ENCODE measurements at regions not wholly inside any gene's neighbourhood (a gene's known extent, or its start where the extent isn't known, plus 50 kb on each side); places are given as distances from the start of the nearest gene placed in this dataset.
"Not testable (repeated sequence)": the region's sequence is repeated elsewhere in the genome, so short reads cannot be mapped to it uniquely, and the experiment has no call there.

- H3K4me3 ChIP-seq (ENCODE audit: low read depth, low read length), result no peak overlapping the region
- TF ChIP-seq CTCF (IDR thresholded peaks at IDR 0.05; ENCODE audit: insufficient read depth, low read length), result no peak
- no peak for DNase-seq (ENCODE audit: low read depth)
Measured at GRCh38 chr6:170140129-170140528, 150.7 kb downstream of the DLL1 start.

GRCh38 chr6:170139531-170139930 is 151.3 kb downstream of the DLL1 start:
- no peak for DNase-seq (ENCODE audit: low read depth)
- no peak overlapping the region for H3K4me3 ChIP-seq (ENCODE audit: low read depth, low read length)
- TF ChIP-seq CTCF (IDR thresholded peaks at IDR 0.05; ENCODE audit: insufficient read depth, low read length), result no peak

GRCh38 chr6:170139046-170139445 is 151.8 kb downstream of the DLL1 start:
- not testable (repeated sequence) for H3K4me3 ChIP-seq (ENCODE audit: low read depth, low read length); DNase-seq (ENCODE audit: low read depth)

GRCh38 chr6:170137911-170138910 is 152.7 kb downstream of the DLL1 start:
- no peak overlapping the region for H3K4me3 ChIP-seq (ENCODE audit: low read depth, low read length)
- DNase-seq (ENCODE audit: low read depth), result no peak
- TF ChIP-seq CTCF (IDR thresholded peaks at IDR 0.05; ENCODE audit: insufficient read depth, low read length), result no peak

- TF ChIP-seq CTCF (IDR thresholded peaks at IDR 0.05; ENCODE audit: insufficient read depth, low read length), result no peak
- H3K4me3 ChIP-seq (ENCODE audit: low read depth, low read length), result no peak overlapping the region
- no peak for DNase-seq (ENCODE audit: low read depth)
Measured at GRCh38 chr6:170137176-170137891, 153.5 kb downstream of the DLL1 start.

GRCh38 chr6:170136541-170137175 is 154.2 kb downstream of the DLL1 start:
- TF ChIP-seq CTCF (IDR thresholded peaks at IDR 0.05; ENCODE audit: insufficient read depth, low read length), result no peak
- DNase-seq (ENCODE audit: low read depth), result no peak
- no peak overlapping the region for H3K4me3 ChIP-seq (ENCODE audit: low read depth, low read length)
